HepG2 (cell line): ENCODE measurements at regions not wholly inside any gene's neighbourhood (a gene's known extent, or its start where the extent isn't known, plus 50 kb on each side); places are given as distances from the start of the nearest gene placed in this dataset.

ENCODE experiments used
- HNRNPH1 ChIP-seq: fragments of 200-400 bp; formaldehyde crosslinking; optimal IDR thresholded peaks from 2 replicates; pipeline ENCODE3; 2017; ENCODE audit warnings: mild to moderate bottlenecking, low read depth, low read length
- SIN3A ChIP-seq: IDR thresholded peaks from 2 replicates; pipeline ENCODE4 v1.6.1; 2011; ENCODE audit warnings: low read depth, mild to moderate bottlenecking, control low read depth, low read length, borderline replicate concordance
- TF ChIP-seq, protein P1 (sequence below): sonication (generic); formaldehyde crosslinking; IDR thresholded peaks from 2 replicates; pipeline ENCODE4 v1.5.0; 2020; ENCODE audit warnings: mild to moderate bottlenecking, missing genetic modification reagents, borderline replicate concordance
- TF ChIP-seq, protein P2 (sequence below): sonication (generic); formaldehyde crosslinking; IDR thresholded peaks from 2 replicates; pipeline ENCODE4 v1.4.0; 2020; ENCODE audit warnings: missing genetic modification reagents
- TF ChIP-seq, protein P3 (sequence below): sonication (generic); formaldehyde crosslinking; IDR thresholded peaks from 2 replicates; pipeline ENCODE4 v1.4.0; 2020; ENCODE audit warnings: missing genetic modification reagents

DNA sequence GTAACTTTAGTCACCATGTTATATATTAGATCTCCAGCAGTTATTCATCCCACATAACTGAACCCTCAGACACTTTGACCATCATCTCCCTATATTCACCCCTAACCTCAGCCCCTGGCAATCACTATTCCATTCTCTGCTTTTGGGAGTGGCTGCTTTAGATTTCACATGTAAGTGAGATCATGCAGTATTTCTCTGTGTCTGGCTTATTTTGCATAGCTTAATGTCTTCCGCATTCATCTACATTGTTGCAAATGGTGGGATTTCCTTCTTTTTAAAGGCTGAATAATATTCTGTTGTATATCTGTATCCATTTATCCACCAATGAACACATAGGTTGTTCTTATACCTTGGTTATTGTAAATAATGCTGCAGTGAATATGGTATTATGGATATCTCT lies 411.6 kb upstream of the ZEB2 start (continued):
- TF ChIP-seq, protein P1, sequence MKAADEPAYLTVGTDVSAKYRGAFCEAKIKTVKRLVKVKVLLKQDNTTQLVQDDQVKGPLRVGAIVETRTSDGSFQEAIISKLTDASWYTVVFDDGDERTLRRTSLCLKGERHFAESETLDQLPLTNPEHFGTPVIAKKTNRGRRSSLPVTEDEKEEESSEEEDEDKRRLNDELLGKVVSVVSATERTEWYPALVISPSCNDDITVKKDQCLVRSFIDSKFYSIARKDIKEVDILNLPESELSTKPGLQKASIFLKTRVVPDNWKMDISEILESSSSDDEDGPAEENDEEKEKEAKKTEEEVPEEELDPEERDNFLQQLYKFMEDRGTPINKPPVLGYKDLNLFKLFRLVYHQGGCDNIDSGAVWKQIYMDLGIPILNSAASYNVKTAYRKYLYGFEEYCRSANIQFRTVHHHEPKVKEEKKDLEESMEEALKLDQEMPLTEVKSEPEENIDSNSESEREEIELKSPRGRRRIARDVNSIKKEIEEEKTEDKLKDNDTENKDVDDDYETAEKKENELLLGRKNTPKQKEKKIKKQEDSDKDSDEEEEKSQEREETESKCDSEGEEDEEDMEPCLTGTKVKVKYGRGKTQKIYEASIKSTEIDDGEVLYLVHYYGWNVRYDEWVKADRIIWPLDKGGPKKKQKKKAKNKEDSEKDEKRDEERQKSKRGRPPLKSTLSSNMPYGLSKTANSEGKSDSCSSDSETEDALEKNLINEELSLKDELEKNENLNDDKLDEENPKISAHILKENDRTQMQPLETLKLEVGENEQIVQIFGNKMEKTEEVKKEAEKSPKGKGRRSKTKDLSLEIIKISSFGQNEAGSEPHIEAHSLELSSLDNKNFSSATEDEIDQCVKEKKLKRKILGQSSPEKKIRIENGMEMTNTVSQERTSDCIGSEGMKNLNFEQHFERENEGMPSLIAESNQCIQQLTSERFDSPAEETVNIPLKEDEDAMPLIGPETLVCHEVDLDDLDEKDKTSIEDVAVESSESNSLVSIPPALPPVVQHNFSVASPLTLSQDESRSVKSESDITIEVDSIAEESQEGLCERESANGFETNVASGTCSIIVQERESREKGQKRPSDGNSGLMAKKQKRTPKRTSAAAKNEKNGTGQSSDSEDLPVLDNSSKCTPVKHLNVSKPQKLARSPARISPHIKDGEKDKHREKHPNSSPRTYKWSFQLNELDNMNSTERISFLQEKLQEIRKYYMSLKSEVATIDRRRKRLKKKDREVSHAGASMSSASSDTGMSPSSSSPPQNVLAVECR (CRISPR knock-in tag), result no peak
- TF ChIP-seq, protein P2, sequence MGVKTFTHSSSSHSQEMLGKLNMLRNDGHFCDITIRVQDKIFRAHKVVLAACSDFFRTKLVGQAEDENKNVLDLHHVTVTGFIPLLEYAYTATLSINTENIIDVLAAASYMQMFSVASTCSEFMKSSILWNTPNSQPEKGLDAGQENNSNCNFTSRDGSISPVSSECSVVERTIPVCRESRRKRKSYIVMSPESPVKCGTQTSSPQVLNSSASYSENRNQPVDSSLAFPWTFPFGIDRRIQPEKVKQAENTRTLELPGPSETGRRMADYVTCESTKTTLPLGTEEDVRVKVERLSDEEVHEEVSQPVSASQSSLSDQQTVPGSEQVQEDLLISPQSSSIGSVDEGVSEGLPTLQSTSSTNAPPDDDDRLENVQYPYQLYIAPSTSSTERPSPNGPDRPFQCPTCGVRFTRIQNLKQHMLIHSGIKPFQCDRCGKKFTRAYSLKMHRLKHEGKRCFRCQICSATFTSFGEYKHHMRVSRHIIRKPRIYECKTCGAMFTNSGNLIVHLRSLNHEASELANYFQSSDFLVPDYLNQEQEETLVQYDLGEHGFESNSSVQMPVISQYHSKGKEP, result no peak
- TF ChIP-seq HNRNPH1 (no peak), SIN3A (no peak)
- TF ChIP-seq, protein P3, sequence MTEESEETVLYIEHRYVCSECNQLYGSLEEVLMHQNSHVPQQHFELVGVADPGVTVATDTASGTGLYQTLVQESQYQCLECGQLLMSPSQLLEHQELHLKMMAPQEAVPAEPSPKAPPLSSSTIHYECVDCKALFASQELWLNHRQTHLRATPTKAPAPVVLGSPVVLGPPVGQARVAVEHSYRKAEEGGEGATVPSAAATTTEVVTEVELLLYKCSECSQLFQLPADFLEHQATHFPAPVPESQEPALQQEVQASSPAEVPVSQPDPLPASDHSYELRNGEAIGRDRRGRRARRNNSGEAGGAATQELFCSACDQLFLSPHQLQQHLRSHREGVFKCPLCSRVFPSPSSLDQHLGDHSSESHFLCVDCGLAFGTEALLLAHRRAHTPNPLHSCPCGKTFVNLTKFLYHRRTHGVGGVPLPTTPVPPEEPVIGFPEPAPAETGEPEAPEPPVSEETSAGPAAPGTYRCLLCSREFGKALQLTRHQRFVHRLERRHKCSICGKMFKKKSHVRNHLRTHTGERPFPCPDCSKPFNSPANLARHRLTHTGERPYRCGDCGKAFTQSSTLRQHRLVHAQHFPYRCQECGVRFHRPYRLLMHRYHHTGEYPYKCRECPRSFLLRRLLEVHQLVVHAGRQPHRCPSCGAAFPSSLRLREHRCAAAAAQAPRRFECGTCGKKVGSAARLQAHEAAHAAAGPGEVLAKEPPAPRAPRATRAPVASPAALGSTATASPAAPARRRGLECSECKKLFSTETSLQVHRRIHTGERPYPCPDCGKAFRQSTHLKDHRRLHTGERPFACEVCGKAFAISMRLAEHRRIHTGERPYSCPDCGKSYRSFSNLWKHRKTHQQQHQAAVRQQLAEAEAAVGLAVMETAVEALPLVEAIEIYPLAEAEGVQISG (CRISPR knock-in tag), result no peak
- TF ChIP-seq, all 625 proteins: peak for 0
